OCI-LY7 (cell line): ENCODE measurements at regions not wholly inside any gene's neighbourhood (a gene's known extent, or its start where the extent isn't known, plus 50 kb on each side); places are given as distances from the start of the nearest gene placed in this dataset.

Experiments
- EZH2phosphoT487 ChIP-seq: fragments of 200-600 bp; sonication (generic); IDR thresholded peaks from 2 replicates; pipeline ENCODE4 v1.6.1; 2018; ENCODE audit warnings: low read depth, borderline replicate concordance, mild to moderate bottlenecking, mixed run types, antibody characterized with exemption, low read length, moderate library complexity, mixed read lengths
- TF ChIP-seq, protein P1 (sequence below): fragments of 200-600 bp; sonication (generic); conservative IDR thresholded peaks from 2 replicates; pipeline ENCODE4 v1.5.1; 2014; ENCODE audit warnings: mild to moderate bottlenecking, antibody characterized with exemption, low read length, moderate library complexity, mixed read lengths

GRCh38 chr7:86257894-86258293 is 385.8 kb upstream of the GRM3 start:
- TF ChIP-seq, protein P1, sequence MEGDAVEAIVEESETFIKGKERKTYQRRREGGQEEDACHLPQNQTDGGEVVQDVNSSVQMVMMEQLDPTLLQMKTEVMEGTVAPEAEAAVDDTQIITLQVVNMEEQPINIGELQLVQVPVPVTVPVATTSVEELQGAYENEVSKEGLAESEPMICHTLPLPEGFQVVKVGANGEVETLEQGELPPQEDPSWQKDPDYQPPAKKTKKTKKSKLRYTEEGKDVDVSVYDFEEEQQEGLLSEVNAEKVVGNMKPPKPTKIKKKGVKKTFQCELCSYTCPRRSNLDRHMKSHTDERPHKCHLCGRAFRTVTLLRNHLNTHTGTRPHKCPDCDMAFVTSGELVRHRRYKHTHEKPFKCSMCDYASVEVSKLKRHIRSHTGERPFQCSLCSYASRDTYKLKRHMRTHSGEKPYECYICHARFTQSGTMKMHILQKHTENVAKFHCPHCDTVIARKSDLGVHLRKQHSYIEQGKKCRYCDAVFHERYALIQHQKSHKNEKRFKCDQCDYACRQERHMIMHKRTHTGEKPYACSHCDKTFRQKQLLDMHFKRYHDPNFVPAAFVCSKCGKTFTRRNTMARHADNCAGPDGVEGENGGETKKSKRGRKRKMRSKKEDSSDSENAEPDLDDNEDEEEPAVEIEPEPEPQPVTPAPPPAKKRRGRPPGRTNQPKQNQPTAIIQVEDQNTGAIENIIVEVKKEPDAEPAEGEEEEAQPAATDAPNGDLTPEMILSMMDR = no peak
- no peak for TF ChIP-seq EZH2phosphoT487
